IPS-18c (cell line): ENCODE measurements at regions not wholly inside any gene's neighbourhood (a gene's known extent, or its start where the extent isn't known, plus 50 kb on each side); places are given as distances from the start of the nearest gene placed in this dataset.
"Not testable (repeated sequence)": the region's sequence is repeated elsewhere in the genome, so short reads cannot be mapped to it uniquely, and the experiment has no call there.

Experiments
- H3K4me3 ChIP-seq: 2 replicates; pipeline ENCODE4 v1.7.0; 2013; ENCODE audit warnings: low read depth, mild to moderate bottlenecking, low read length, moderate library complexity; ENCODE audit not compliant: insufficient read depth
- H3K9me3 ChIP-seq: one replicate; pipeline ENCODE4 v1.6.1; 2013; ENCODE audit warnings: mild to moderate bottlenecking, low read length, moderate library complexity; ENCODE audit not compliant: control insufficient read depth, insufficient read depth

- Histone ChIP-seq H3K4me3 (no peak overlapping the region), H3K9me3 (no peaks in the 10 kb centered on the region)
These were observed 943.8 kb upstream of the SOX9 start for GRCh38 chr17:71176928-71177443.

- H3K9me3 ChIP-seq, result no peaks in the 10 kb centered on the region
These were observed 939.9 kb upstream of the SOX9 start for GRCh38 chr17:71180801-71181385.

GRCh38 chr17:71183066-71183660 lies 937.7 kb upstream of the SOX9 start:
- no peaks in the 10 kb centered on the region for H3K9me3 ChIP-seq
- no peak overlapping the region for H3K4me3 ChIP-seq

More at GRCh38 chr17:71180801-71181385, 939.9 kb upstream of the SOX9 start:
- no peak overlapping the region for H3K4me3 ChIP-seq

GRCh38 chr17:71184716-71185115 lies 936.1 kb upstream of the SOX9 start:
- Histone ChIP-seq H3K9me3 (no peaks in the 10 kb centered on the region), H3K4me3 (no peak overlapping the region)

- Histone ChIP-seq H3K9me3 (no peaks in the 10 kb centered on the region), H3K4me3 (no peak overlapping the region)
These were observed 933.5 kb upstream of the SOX9 start for GRCh38 chr17:71187145-71187878.

- Histone ChIP-seq H3K4me3 (no peak overlapping the region), H3K9me3 (no peaks in the 10 kb centered on the region)
These were observed 931.9 kb upstream of the SOX9 start for GRCh38 chr17:71188811-71189492.

- H3K4me3 ChIP-seq, result no peak overlapping the region
- H3K9me3 ChIP-seq, result no peaks in the 10 kb centered on the region
These were observed 931.4 kb upstream of the SOX9 start for GRCh38 chr17:71189493-71189831.

- Histone ChIP-seq H3K9me3 (no peaks in the 10 kb centered on the region), H3K4me3 (no peak overlapping the region)
These were observed 928.7 kb upstream of the SOX9 start for GRCh38 chr17:71192039-71192555.

- H3K4me3 ChIP-seq, result no peak overlapping the region
- no peaks in the 10 kb centered on the region for H3K9me3 ChIP-seq
These were observed 928.0 kb upstream of the SOX9 start for GRCh38 chr17:71192848-71193247.

GRCh38 chr17:71200597-71200996 lies 920.2 kb upstream of the SOX9 start:
- no peaks in the 10 kb centered on the region for H3K9me3 ChIP-seq
- H3K4me3 ChIP-seq, result no peak overlapping the region

GRCh38 chr17:71201639-71202038 lies 919.2 kb upstream of the SOX9 start:
- H3K4me3 ChIP-seq, result no peak overlapping the region
- no peaks in the 10 kb centered on the region for H3K9me3 ChIP-seq

GRCh38 chr17:71202449-71202848 lies 918.4 kb upstream of the SOX9 start:
- Histone ChIP-seq H3K9me3 (no peaks in the 10 kb centered on the region), H3K4me3 (no peak overlapping the region)

- Histone ChIP-seq H3K4me3 (no peak overlapping the region), H3K9me3 (no peaks in the 10 kb centered on the region)
These were observed 916.9 kb upstream of the SOX9 start for GRCh38 chr17:71203953-71204352.

- not testable (repeated sequence) for H3K9me3 ChIP-seq, H3K4me3 ChIP-seq
These were observed 914.9 kb upstream of the SOX9 start for GRCh38 chr17:71205951-71206350.

- no peaks in the 10 kb centered on the region for H3K9me3 ChIP-seq
These were observed 912.6 kb upstream of the SOX9 start for GRCh38 chr17:71208111-71208704.

GRCh38 chr17:71213936-71214335 lies 906.9 kb upstream of the SOX9 start:
- Histone ChIP-seq H3K4me3 (no peak overlapping the region), H3K9me3 (peaks cover 2% of the 10 kb centered on the region)

More at GRCh38 chr17:71208111-71208704, 912.6 kb upstream of the SOX9 start:
- no peak overlapping the region for H3K4me3 ChIP-seq

GRCh38 chr17:71217769-71218168 lies 903.1 kb upstream of the SOX9 start:
- Histone ChIP-seq H3K9me3 (peaks cover 2% of the 10 kb centered on the region), H3K4me3 (no peak overlapping the region)
